ENCODE measurements at regions not wholly inside any gene's neighbourhood (a gene's known extent, or its start where the extent isn't known, plus 50 kb on each side); places are given as distances from the start of the nearest gene placed in this dataset.

- no peak for TF ChIP-seq CTCF (IDR thresholded peaks at IDR 0.05; ENCODE audit: low read depth, low read length)
- DNase-seq (ENCODE audit: extremely low read depth, low read depth), result no peak
Measured at GRCh38 chr5:36355516-36355915, 53.8 kb upstream of the RANBP3L start.

GRCh38 chr5:36356915-36357314 is 55.2 kb upstream of the RANBP3L start:
- no peak for TF ChIP-seq CTCF (IDR thresholded peaks at IDR 0.05; ENCODE audit: low read depth, low read length)
- DNase-seq (ENCODE audit: extremely low read depth, low read depth), result no peak

- no peak for TF ChIP-seq CTCF (IDR thresholded peaks at IDR 0.05; ENCODE audit: low read depth, low read length)
- DNase-seq (ENCODE audit: extremely low read depth, low read depth), result no peak
Measured at GRCh38 chr5:36357391-36357975, 55.8 kb upstream of the RANBP3L start.

- no peak for DNase-seq (ENCODE audit: extremely low read depth, low read depth)
- no peak for TF ChIP-seq CTCF (IDR thresholded peaks at IDR 0.05; ENCODE audit: low read depth, low read length)
Measured at GRCh38 chr5:36359267-36359666, 57.6 kb upstream of the RANBP3L start.

GRCh38 chr5:36360307-36360706 is 58.6 kb upstream of the RANBP3L start:
- DNase-seq (ENCODE audit: extremely low read depth, low read depth), result no peak
- no peak for TF ChIP-seq CTCF (IDR thresholded peaks at IDR 0.05; ENCODE audit: low read depth, low read length)

- no peak for TF ChIP-seq CTCF (IDR thresholded peaks at IDR 0.05; ENCODE audit: low read depth, low read length)
- no peak for DNase-seq (ENCODE audit: extremely low read depth, low read depth)
Measured at GRCh38 chr5:36363101-36363500, 61.4 kb upstream of the RANBP3L start.

- DNase-seq (ENCODE audit: extremely low read depth, low read depth), result no peak
- TF ChIP-seq CTCF (IDR thresholded peaks at IDR 0.05; ENCODE audit: low read depth, low read length), result no peak
Measured at GRCh38 chr5:36363744-36364143, 62.0 kb upstream of the RANBP3L start.
